Kidney capillary endothelial cell (primary cell): ENCODE measurements at regions not wholly inside any gene's neighbourhood (a gene's known extent, or its start where the extent isn't known, plus 50 kb on each side); places are given as distances from the start of the nearest gene placed in this dataset.
"Not testable (repeated sequence)": the region's sequence is repeated elsewhere in the genome, so short reads cannot be mapped to it uniquely, and the experiment has no call there.

Source experiments
- DNase-seq: peaks from one replicate; pipeline ENCODE4 v3.0.0-alpha.2; 2018; ENCODE audit warnings: low spot score

GRCh38 chr10:44102726-44103255, 282.1 kb downstream of the CXCL12 start:
- no peak for DNase-seq

GRCh38 chr10:44101082-44101481, 283.8 kb downstream of the CXCL12 start:
- no peak for DNase-seq

GRCh38 chr10:44099511-44099910, 285.4 kb downstream of the CXCL12 start:
- DNase-seq: no peak

- DNase-seq: not testable (repeated sequence)
Measured at GRCh38 chr10:44096217-44096616, 288.7 kb downstream of the CXCL12 start.

GRCh38 chr10:44089671-44090070, 295.2 kb downstream of the CXCL12 start:
- DNase-seq: no peak

GRCh38 chr10:44087403-44087802, 297.5 kb downstream of the CXCL12 start:
- no peak for DNase-seq

- no peak for DNase-seq
Measured at GRCh38 chr10:44083719-44084400, 301.0 kb downstream of the CXCL12 start.

GRCh38 chr10:44071479-44071878, 313.4 kb downstream of the CXCL12 start:
- no peak for DNase-seq

GRCh38 chr10:44070282-44070681, 314.6 kb downstream of the CXCL12 start:
- DNase-seq: no peak

GRCh38 chr10:44069573-44069972, 315.3 kb downstream of the CXCL12 start:
- no peak for DNase-seq

GRCh38 chr10:44068716-44069482, 316.0 kb downstream of the CXCL12 start:
- no peak for DNase-seq

GRCh38 chr10:44067432-44067831, 317.5 kb downstream of the CXCL12 start:
- no peak for DNase-seq

GRCh38 chr10:44066527-44067255, 318.2 kb downstream of the CXCL12 start:
- DNase-seq: no peak

GRCh38 chr10:44065788-44066526, 318.9 kb downstream of the CXCL12 start:
- DNase-seq: no peak

GRCh38 chr10:44064987-44065787, 319.7 kb downstream of the CXCL12 start:
- no peak for DNase-seq

GRCh38 chr10:44064317-44064716, 320.6 kb downstream of the CXCL12 start:
- DNase-seq: no peak

- no peak for DNase-seq
Measured at GRCh38 chr10:44063686-44064085, 321.2 kb downstream of the CXCL12 start.

GRCh38 chr10:44060719-44061118, 324.2 kb downstream of the CXCL12 start:
- no peak for DNase-seq

GRCh38 chr10:44060221-44060620, 324.7 kb downstream of the CXCL12 start:
- no peak for DNase-seq

GRCh38 chr10:44058259-44058658, 326.6 kb downstream of the CXCL12 start:
- DNase-seq: no peak
